ENCODE measurements at regions not wholly inside any gene's neighbourhood (a gene's known extent, or its start where the extent isn't known, plus 50 kb on each side); places are given as distances from the start of the nearest gene placed in this dataset.

- no peak overlapping the region for H3K4me3 Mint-ChIP-seq
- peaks cover 30% of the 10 kb centered on the region for H3K4me1 Mint-ChIP-seq
- H3K27ac Mint-ChIP-seq = no peak overlapping the region
- no peak for DNase-seq (ENCODE audit: low spot score)
- POLR2A ChIA-PET = no interaction called here
- CTCF ChIA-PET = no interaction called here
- peak; percentile 62 for ATAC-seq
- H3K36me3 Mint-ChIP-seq = peaks cover 15% of the 10 kb centered on the region
- peaks cover 23% of the 10 kb centered on the region for H3K9me3 Mint-ChIP-seq
- TF ChIP-seq TEAD4 (CRISPR knock-in tag; IDR thresholded peaks at IDR 0.05) (no peak), ELF4 (CRISPR knock-in tag; IDR thresholded peaks at IDR 0.05; ENCODE audit: low read depth) (no peak), E2F4 (CRISPR knock-in tag; IDR thresholded peaks at IDR 0.05; ENCODE audit: borderline replicate concordance, low read depth) (no peak), NFYB (CRISPR knock-in tag; conservative IDR thresholded peaks at IDR 0.05; ENCODE audit: low read depth) (no peak)
- peaks cover 96% of the 10 kb centered on the region for H3K27me3 Mint-ChIP-seq (ENCODE audit: low read depth)
Observed at GRCh38 chr6:1104988-1105670, 206.8 kb upstream of the FOXQ1 start.

- TF ChIP-seq KAT7 (CRISPR knock-in tag; IDR thresholded peaks at IDR 0.05; ENCODE audit: borderline replicate concordance) = no peak
- TF ChIP-seq FOXK1 (CRISPR knock-in tag; IDR thresholded peaks at IDR 0.05) = 0 out of 2 replicates have a peak, but pooled peaks have one; percentile 34
- H3K27me3 Mint-ChIP-seq (ENCODE audit: low read depth) = peaks cover 100% of the 10 kb centered on the region
- peak; percentile 60 for ATAC-seq
- H3K36me3 Mint-ChIP-seq = peaks cover 15% of the 10 kb centered on the region
- CTCF ChIA-PET = interaction anchor here (0.8 kb wide), 1 partner anchor 191 kb away, joined by 3 read pairs; no protein-coding TSS in a partner anchor
- no peak for DNase-seq (ENCODE audit: low spot score)
- H3K9me3 Mint-ChIP-seq = peaks cover 23% of the 10 kb centered on the region
- no peak overlapping the region for H3K27ac Mint-ChIP-seq
- H3K4me3 Mint-ChIP-seq = no peak overlapping the region
- peaks cover 35% of the 10 kb centered on the region for H3K4me1 Mint-ChIP-seq
- POLR2A ChIA-PET = no interaction called here
Observed at GRCh38 chr6:1103945-1104623, 207.8 kb upstream of the FOXQ1 start.

GRCh38 chr6:1103021-1103420 lies 208.9 kb upstream of the FOXQ1 start:
- Mint-ChIP-seq H3K9me3 (peaks cover 20% of the 10 kb centered on the region), H3K4me1 (peaks cover 35% of the 10 kb centered on the region), H3K27ac (no peak overlapping the region), H3K4me3 (no peak overlapping the region), H3K27me3 (ENCODE audit: low read depth) (peaks cover 93% of the 10 kb centered on the region), H3K36me3 (peaks cover 15% of the 10 kb centered on the region)
- DNase-seq (ENCODE audit: low spot score) (no peak), ATAC-seq (no peak)
- POLR2A ChIA-PET = no interaction called here
- CTCF ChIA-PET = interaction anchor here (0.5 to 0.8 kb wide), 2 partner anchors 190 to 452 kb away, joined by 3 read pairs; no protein-coding TSS in a partner anchor
- TF ChIP-seq FOXP1 (CRISPR knock-in tag; IDR thresholded peaks at IDR 0.05; ENCODE audit: borderline replicate concordance) (no peak), ATF6 (CRISPR knock-in tag; IDR thresholded peaks at IDR 0.05) (no peak), USF1 (CRISPR knock-in tag; IDR thresholded peaks at IDR 0.05) (no peak), ZNF121 (CRISPR knock-in tag; IDR thresholded peaks at IDR 0.05) (no peak), ZNF317 (CRISPR knock-in tag; IDR thresholded peaks at IDR 0.05; ENCODE audit: borderline replicate concordance, low read depth) (no peak), JAZF1 (CRISPR knock-in tag; IDR thresholded peaks at IDR 0.05) (no peak), ZBTB43 (CRISPR knock-in tag; IDR thresholded peaks at IDR 0.05) (no peak), USF2 (CRISPR knock-in tag; IDR thresholded peaks at IDR 0.05) (no peak), NR1H2 (CRISPR knock-in tag; IDR thresholded peaks at IDR 0.05) (no peak), TP53 (CRISPR knock-in tag; IDR thresholded peaks at IDR 0.05) (no peak), IRF2 (CRISPR knock-in tag; IDR thresholded peaks at IDR 0.05; ENCODE audit: borderline replicate concordance, low read depth) (no peak), CREM (CRISPR knock-in tag; IDR thresholded peaks at IDR 0.05) (no peak), SMAD4 (CRISPR knock-in tag; IDR thresholded peaks at IDR 0.05) (no peak), ARID4B (CRISPR knock-in tag; IDR thresholded peaks at IDR 0.05; ENCODE audit: borderline replicate concordance) (no peak)
